ENCODE measurements at regions not wholly inside any gene's neighbourhood (a gene's known extent, or its start where the extent isn't known, plus 50 kb on each side); places are given as distances from the start of the nearest gene placed in this dataset.

- DNase-seq (no peak), ATAC-seq (no peak)
- Histone ChIP-seq H3K4me3 (no peak overlapping the region), H3K4me1 (no peaks in the 10 kb centered on the region), H3K9me3 (no peaks in the 10 kb centered on the region), H3K27me3 (no peaks in the 10 kb centered on the region), H3K36me3 (no peaks in the 10 kb centered on the region), H3K27ac (no peak overlapping the region)
- intact Hi-C loops (cut with DNase I; ENCODE audit: low total_unique reads): no loop called here
- in situ Hi-C loops (cut with MboI; ENCODE audit: low sequenced_read_pairs in 4 of 4): no loop called here
- TF ChIP-seq POLR2A (IDR thresholded peaks at IDR 0.05): no peak
- no peak for TF ChIP-seq CTCF (IDR thresholded peaks at IDR 0.05 in 4 of 5, conservative IDR thresholded peaks at IDR 0.05 in 1 of 5)
These were observed 328.1 kb downstream of the TBC1D4 start for GRCh38 chr13:75153834-75154233.

- Histone ChIP-seq H3K36me3 (no peaks in the 10 kb centered on the region), H3K4me1 (no peaks in the 10 kb centered on the region), H3K27me3 (no peaks in the 10 kb centered on the region), H3K4me3 (no peak overlapping the region), H3K9me3 (no peaks in the 10 kb centered on the region), H3K27ac (no peak overlapping the region)
- ATAC-seq: no peak
- intact Hi-C loops (cut with DNase I; ENCODE audit: low total_unique reads): no loop called here
- no peak for TF ChIP-seq POLR2A (IDR thresholded peaks at IDR 0.05)
- no peak for TF ChIP-seq CTCF (IDR thresholded peaks at IDR 0.05 in 4 of 5, conservative IDR thresholded peaks at IDR 0.05 in 1 of 5)
- in situ Hi-C loops (cut with MboI; ENCODE audit: low sequenced_read_pairs in 4 of 4): no loop called here
- no peak for DNase-seq
These were observed 328.6 kb downstream of the TBC1D4 start for GRCh38 chr13:75153386-75153785.

- Histone ChIP-seq H3K4me1 (no peaks in the 10 kb centered on the region), H3K4me3 (no peak overlapping the region), H3K27me3 (no peaks in the 10 kb centered on the region), H3K27ac (no peak overlapping the region), H3K36me3 (no peaks in the 10 kb centered on the region), H3K9me3 (no peaks in the 10 kb centered on the region)
- ATAC-seq (no peak), DNase-seq (no peak)
- no peak for TF ChIP-seq POLR2A (IDR thresholded peaks at IDR 0.05)
- TF ChIP-seq CTCF (IDR thresholded peaks at IDR 0.05 in 4 of 5, conservative IDR thresholded peaks at IDR 0.05 in 1 of 5): no peak
- in situ Hi-C loops (cut with MboI; ENCODE audit: low sequenced_read_pairs in 4 of 4): no loop called here
- intact Hi-C loops (cut with DNase I; ENCODE audit: low total_unique reads): no loop called here
These were observed 330.8 kb downstream of the TBC1D4 start for GRCh38 chr13:75151081-75151643.

DNA sequence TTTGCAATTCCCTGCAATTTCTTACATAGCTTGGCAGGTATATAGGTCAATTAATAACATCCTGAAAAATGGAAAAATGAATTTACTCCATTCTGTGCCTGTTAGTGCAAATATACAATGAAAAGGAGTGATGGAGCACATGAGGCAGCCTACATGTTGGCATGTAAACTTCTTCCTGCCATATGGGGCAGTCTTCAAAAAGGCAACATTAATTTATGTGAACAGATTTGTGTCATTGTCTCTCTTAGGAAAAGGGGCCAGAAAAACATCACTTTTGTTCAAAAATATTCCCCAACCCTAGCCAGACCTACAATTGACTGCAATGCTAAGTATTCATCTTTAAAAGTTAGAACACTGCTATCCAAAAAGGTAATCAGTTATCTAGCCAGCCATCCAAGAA is 332.2 kb downstream of the TBC1D4 start:
- TF ChIP-seq CTCF (IDR thresholded peaks at IDR 0.05 in 4 of 5, conservative IDR thresholded peaks at IDR 0.05 in 1 of 5) (no peak), POLR2A (IDR thresholded peaks at IDR 0.05) (no peak)
- Histone ChIP-seq H3K4me3 (no peak overlapping the region), H3K36me3 (no peaks in the 10 kb centered on the region), H3K4me1 (no peaks in the 10 kb centered on the region), H3K27me3 (no peaks in the 10 kb centered on the region), H3K9me3 (no peaks in the 10 kb centered on the region), H3K27ac (no peak overlapping the region)
- intact Hi-C loops (cut with DNase I; ENCODE audit: low total_unique reads): no loop called here
- in situ Hi-C loops (cut with MboI; ENCODE audit: low sequenced_read_pairs in 4 of 4): no loop called here
- no peak for DNase-seq
- ATAC-seq: no peak

GRCh38 chr13:75147946-75148345 is 334.0 kb downstream of the TBC1D4 start:
- H3K27ac ChIP-seq: no peak overlapping the region
- no peaks in the 10 kb centered on the region for H3K9me3 ChIP-seq
- intact Hi-C loops (cut with DNase I; ENCODE audit: low total_unique reads): no loop called here
- ATAC-seq: no peak
- DNase-seq: no peak
- no peaks in the 10 kb centered on the region for H3K27me3 ChIP-seq
- in situ Hi-C loops (cut with MboI; ENCODE audit: low sequenced_read_pairs in 4 of 4): no loop called here
- no peak overlapping the region for H3K4me3 ChIP-seq
- TF ChIP-seq POLR2A (IDR thresholded peaks at IDR 0.05) (no peak), CTCF (IDR thresholded peaks at IDR 0.05 in 4 of 5, conservative IDR thresholded peaks at IDR 0.05 in 1 of 5) (no peak)
- H3K4me1 ChIP-seq: no peaks in the 10 kb centered on the region
- H3K36me3 ChIP-seq: no peaks in the 10 kb centered on the region

All from gastrocnemius medialis (tissue), 4 donors.